T-helper 2 cell treated with Interferon-gamma antibody and Interleukin-4, amounts not matched to agents 5 μg/mL and 100 μg/mL, for 36 hours (primary cell): ENCODE measurements at regions not wholly inside any gene's neighbourhood (a gene's known extent, or its start where the extent isn't known, plus 50 kb on each side); places are given as distances from the start of the nearest gene placed in this dataset.

Source experiments
- DNase-seq: peaks from one replicate; pipeline ENCODE4 v3.0.0; 2021; ENCODE audit warnings: low spot score
- H3K27ac Mint-ChIP-seq: one replicate; pipeline ENCODE4 v1.8.0; 2021; ENCODE audit warnings: mild to moderate bottlenecking, mixed read lengths
- H3K27me3 Mint-ChIP-seq: one replicate; pipeline ENCODE4 v1.8.0; 2021; ENCODE audit warnings: low read depth, mixed read lengths
- H3K36me3 Mint-ChIP-seq: one replicate; pipeline ENCODE4 v1.8.0; 2021; ENCODE audit warnings: low read depth, mixed read lengths
- H3K4me1 Mint-ChIP-seq: one replicate; pipeline ENCODE4 v1.8.0; 2021; ENCODE audit warnings: low read depth, mixed read lengths
- H3K4me3 Mint-ChIP-seq: one replicate; pipeline ENCODE4 v1.8.0; 2022; ENCODE audit warnings: mild to moderate bottlenecking, moderate library complexity, mixed read lengths
- H3K9me3 Mint-ChIP-seq: one replicate; pipeline ENCODE4 v1.8.0; 2021; ENCODE audit warnings: mixed read lengths

- Mint-ChIP-seq H3K4me1 (no peaks in the 10 kb centered on the region), H3K9me3 (no peaks in the 10 kb centered on the region), H3K27me3 (peaks cover 11% of the 10 kb centered on the region), H3K36me3 (peaks cover 2% of the 10 kb centered on the region), H3K4me3 (no peak overlapping the region), H3K27ac (no peak overlapping the region)
- no peak for DNase-seq
Measured at GRCh38 chr2:111712361-111712760, 171.6 kb downstream of the ANAPC1 start.

- Mint-ChIP-seq H3K27me3 (peaks cover 11% of the 10 kb centered on the region), H3K4me3 (no peak overlapping the region), H3K27ac (no peak overlapping the region), H3K4me1 (no peaks in the 10 kb centered on the region), H3K36me3 (peaks cover 2% of the 10 kb centered on the region), H3K9me3 (no peaks in the 10 kb centered on the region)
- no peak for DNase-seq
Measured at GRCh38 chr2:111712940-111713515, 171.0 kb downstream of the ANAPC1 start.

- Mint-ChIP-seq H3K9me3 (no peaks in the 10 kb centered on the region), H3K36me3 (peaks cover 2% of the 10 kb centered on the region), H3K4me1 (no peaks in the 10 kb centered on the region), H3K27me3 (peaks cover 12% of the 10 kb centered on the region), H3K27ac (no peak overlapping the region), H3K4me3 (no peak overlapping the region)
- DNase-seq: no peak
Measured at GRCh38 chr2:111715987-111716904, 167.7 kb downstream of the ANAPC1 start.

- Mint-ChIP-seq H3K4me1 (no peaks in the 10 kb centered on the region), H3K36me3 (peaks cover under 1% of the 10 kb centered on the region), H3K27ac (no peak overlapping the region), H3K9me3 (no peaks in the 10 kb centered on the region), H3K27me3 (peaks cover 5% of the 10 kb centered on the region), H3K4me3 (no peak overlapping the region)
- DNase-seq: no peak
Measured at GRCh38 chr2:111716905-111717775, 166.9 kb downstream of the ANAPC1 start.
